H1 (cell line): ENCODE measurements at regions not wholly inside any gene's neighbourhood (a gene's known extent, or its start where the extent isn't known, plus 50 kb on each side); places are given as distances from the start of the nearest gene placed in this dataset.

Experiments used
- CTCF ChIA-PET: fragments of 300-600 bp; sonication (Branson Sonifier 250); formaldehyde crosslinking; loops from one replicate; lab custom pipeline; 2021; ENCODE audit not compliant: partially characterized antibody; lab: Charles Lee
- POLR2A ChIA-PET: fragments of 300-600 bp; sonication (Branson Sonifier 250); formaldehyde crosslinking; loops from one replicate; lab custom pipeline; 2021; ENCODE audit warnings: inconsistent platforms; ENCODE audit not compliant: partially characterized antibody; lab: Charles Lee
- DNase-seq, 2 experiments: peaks; one replicate each; pipeline versions ENCODE4 v3.0.0 to v3.0.0-alpha.2; 2010 to 2022; ENCODE audit warnings: low spot score in 2 of 2, low read depth in 1 of 2, mixed read lengths in 1 of 2
- FAIRE-seq: peaks from 2 replicates; lab custom pipeline; 2011; peaks lifted over from hg19 to GRCh38; lab: Jason Lieb, UNC
- H2AFZ ChIP-seq: 2 replicates; pipeline ENCODE4 v1.8.1; 2012; ENCODE audit warnings: low read length, inconsistent platforms
- H2AK5ac ChIP-seq: 2 replicates; pipeline ENCODE4 v1.6.1; 2013; ENCODE audit warnings: low read depth, low read length
- H2BK120ac ChIP-seq: replicated peaks from 2 replicates; pipeline ENCODE3; 2013; ENCODE audit warnings: low read depth, low read length, inconsistent platforms
- H2BK12ac ChIP-seq: 2 replicates; pipeline ENCODE4 v1.6.1; 2013; ENCODE audit warnings: low read depth, low read length
- H2BK15ac ChIP-seq: 2 replicates; pipeline ENCODE4 v1.6.1; 2013; ENCODE audit warnings: low read length
- H2BK20ac ChIP-seq: 2 replicates; pipeline ENCODE4 v1.6.1; 2013; ENCODE audit warnings: low read length
- H2BK5ac ChIP-seq: 2 replicates; pipeline ENCODE4 v1.6.1; 2013; ENCODE audit warnings: low read depth, low read length
- H3K14ac ChIP-seq: 2 replicates; pipeline ENCODE4 v1.6.1; 2013; ENCODE audit warnings: inconsistent platforms; ENCODE audit not compliant: insufficient read length
- H3K18ac ChIP-seq: 2 replicates; pipeline ENCODE4 v1.6.1; 2013; ENCODE audit warnings: low read length; ENCODE audit errors: extremely low read depth
- H3K23ac ChIP-seq: 2 replicates; pipeline ENCODE4 v1.6.1; 2013; ENCODE audit warnings: inconsistent platforms; ENCODE audit not compliant: insufficient read length
- H3K23me2 ChIP-seq: 2 replicates; pipeline ENCODE4 v1.6.1; 2013; ENCODE audit warnings: low read depth, low read length
- H3K27ac ChIP-seq: 2 replicates; pipeline ENCODE4 v1.6.1; 2011; ENCODE audit warnings: low read depth, low read length, inconsistent platforms
- H3K27me3 ChIP-seq, 4 experiments: replicated peaks in 1 of 4; 1 replicate in 1 of 4; 2 replicates in 3 of 4; pipeline versions ENCODE4 v1.6.1 to v1.8.1; 2011 to 2013; ENCODE audit warnings: low read length in 3 of 4, mild to moderate bottlenecking in 3 of 4, inconsistent platforms in 2 of 4, mixed read lengths in 2 of 4, moderate library complexity in 1 of 4; ENCODE audit not compliant: control insufficient read depth in 3 of 4, insufficient read depth in 3 of 4; ENCODE audit errors: extremely low read depth in 1 of 4
- H3K36me3 ChIP-seq, 4 experiments: 2 replicates each; pipeline versions ENCODE4 v1.6.1 to v1.8.1; 2011 to 2013; ENCODE audit warnings: mild to moderate bottlenecking in 4 of 4, low read length in 3 of 4, moderate library complexity in 2 of 4, control low read depth in 1 of 4, inconsistent platforms in 1 of 4; ENCODE audit not compliant: insufficient read depth in 4 of 4, control insufficient read depth in 2 of 4
- H3K4ac ChIP-seq: replicated peaks from 2 replicates; pipeline ENCODE3; 2013; ENCODE audit warnings: low read length, low read depth, mixed read lengths, inconsistent platforms; ENCODE audit not compliant: insufficient read length
- H3K4me1 ChIP-seq, 4 experiments: replicated peaks in 1 of 4; 1 replicate in 1 of 4; 2 replicates in 3 of 4; pipeline versions ENCODE4 v1.6.1 to v1.8.1; 2011 to 2013; ENCODE audit warnings: low read length in 3 of 4, inconsistent platforms in 2 of 4, mixed read lengths in 1 of 4; ENCODE audit not compliant: insufficient read depth in 4 of 4, control insufficient read depth in 3 of 4
- H3K4me2 ChIP-seq, 2 experiments: 2 replicates each; pipeline versions ENCODE4 v1.6.1 to v1.8.1; 2011 to 2013; ENCODE audit warnings: low read depth in 2 of 2, low read length in 2 of 2, control low read depth in 1 of 2, inconsistent platforms in 1 of 2, mild to moderate bottlenecking in 1 of 2; ENCODE audit not compliant: insufficient read depth in 1 of 2
- H3K4me3 ChIP-seq, 4 experiments: fragments of 200-600, 300-600 bp in 1 of 4; sonication (generic), shearing (Covaris generic), sonication (Bioruptor Twin) in 1 of 4; 2 replicates each; pipeline versions ENCODE4 v1.5.1 to v1.8.1; 2011 to 2016; ENCODE audit warnings: low read length in 4 of 4, low read depth in 3 of 4, control low read depth in 2 of 4, inconsistent platforms in 2 of 4, mild to moderate bottlenecking in 2 of 4, mixed read lengths in 1 of 4, moderate library complexity in 1 of 4; ENCODE audit not compliant: insufficient read depth in 2 of 4; ENCODE audit errors: extremely low read depth in 1 of 4
- H3K56ac ChIP-seq: replicated peaks from 2 replicates; pipeline ENCODE3; 2013; ENCODE audit warnings: low read depth, mild to moderate bottlenecking, mixed read lengths, low read length, inconsistent platforms; ENCODE audit not compliant: insufficient read length
- H3K79me1 ChIP-seq: 2 replicates; pipeline ENCODE4 v1.6.1; 2013; ENCODE audit warnings: low read depth, low read length, control low read depth
- H3K79me2 ChIP-seq, 2 experiments: 2 replicates each; pipeline versions ENCODE4 v1.6.1 to v1.8.1; 2012 to 2013; ENCODE audit warnings: low read length in 2 of 2, mild to moderate bottlenecking in 2 of 2, inconsistent platforms in 1 of 2; ENCODE audit not compliant: insufficient read depth in 2 of 2, control insufficient read depth in 1 of 2
- H3K9ac ChIP-seq, 4 experiments: replicated peaks in 1 of 4; 1 replicate in 1 of 4; 2 replicates in 3 of 4; pipeline versions ENCODE4 v1.6.1 to v1.8.1; 2011 to 2013; ENCODE audit warnings: low read depth in 3 of 4, low read length in 3 of 4, control low read depth in 2 of 4, mild to moderate bottlenecking in 2 of 4, moderate library complexity in 2 of 4, inconsistent platforms in 1 of 4; ENCODE audit errors: extremely low read depth in 1 of 4
- H3K9me3 ChIP-seq, 2 experiments: 2 replicates each; pipeline versions ENCODE4 v1.6.1 to v1.8.1; 2012 to 2013; ENCODE audit warnings: mild to moderate bottlenecking in 2 of 2, moderate library complexity in 2 of 2, control low read depth in 1 of 2, inconsistent platforms in 1 of 2, low read depth in 1 of 2, low read length in 1 of 2, mixed read lengths in 1 of 2; ENCODE audit not compliant: insufficient read depth in 2 of 2
- H4K20me1 ChIP-seq, 2 experiments: replicated peaks in 1 of 2; 2 replicates each; pipeline versions ENCODE3 to v1.8.1; 2011 to 2013; ENCODE audit warnings: inconsistent platforms in 2 of 2, low read length in 2 of 2, mild to moderate bottlenecking in 1 of 2; ENCODE audit not compliant: insufficient read depth in 2 of 2, control insufficient read depth in 1 of 2
- H4K5ac ChIP-seq: 2 replicates; pipeline ENCODE4 v1.6.1; 2013; ENCODE audit warnings: low read length, low read depth, mixed read lengths, inconsistent platforms; ENCODE audit not compliant: insufficient read length
- H4K8ac ChIP-seq: 2 replicates; pipeline ENCODE4 v1.8.0; 2013; ENCODE audit warnings: mild to moderate bottlenecking, moderate library complexity, low read length, inconsistent platforms; ENCODE audit not compliant: insufficient read depth; ENCODE audit errors: extremely low read depth
- H4K91ac ChIP-seq: replicated peaks from 2 replicates; pipeline ENCODE3; 2013; ENCODE audit warnings: low read length, mixed read lengths, inconsistent platforms; ENCODE audit not compliant: insufficient read length
- ASH2L ChIP-seq: fragments of 200-600, 300-600 bp; sonication (generic); IDR thresholded peaks from one replicate; pipeline ENCODE4 v1.7.1; 2017; ENCODE audit warnings: low read length
- BACH1 ChIP-seq: IDR thresholded peaks from 2 replicates; pipeline ENCODE4 v1.6.1; 2012; ENCODE audit warnings: low read length, improper control_type of control experiment
- BCL11A ChIP-seq, 2 experiments: IDR thresholded peaks; one replicate each; pipeline ENCODE4 v1.6.1; 2011; ENCODE audit warnings: low read depth in 2 of 2, low read length in 2 of 2, mild to moderate bottlenecking in 2 of 2
- BRCA1 ChIP-seq: IDR thresholded peaks from 2 replicates; pipeline ENCODE4 v1.6.1; 2012; ENCODE audit warnings: low read depth, low read length, improper control_type of control experiment
- CBX8 ChIP-seq: fragments of 300-800, 300-1000 bp; sonication (generic); IDR thresholded peaks from 2 replicates; pipeline ENCODE4 v1.7.1; 2016; ENCODE audit warnings: low read depth, low read length, borderline replicate concordance
- EGR1 ChIP-seq: IDR thresholded peaks from 2 replicates; pipeline ENCODE4 v1.6.1; 2011; ENCODE audit warnings: low read depth, low read length, borderline replicate concordance
- EP300 ChIP-seq, 2 experiments: IDR thresholded peaks; 1 replicate in 1 of 2; 2 replicates in 1 of 2; pipeline ENCODE4 v1.6.1; 2011 to 2012; ENCODE audit warnings: low read depth in 2 of 2, low read length in 2 of 2, mild to moderate bottlenecking in 2 of 2, borderline replicate concordance in 1 of 2, inconsistent platforms in 1 of 2, moderate library complexity in 1 of 2
- NANOG ChIP-seq: IDR thresholded peaks from 2 replicates; pipeline ENCODE4 v1.6.1; 2011; ENCODE audit warnings: low read length, low read depth, mild to moderate bottlenecking, inconsistent platforms; ENCODE audit not compliant: insufficient read depth, poor library complexity, severe bottlenecking
- NRF1 ChIP-seq: IDR thresholded peaks from 2 replicates; pipeline ENCODE4 v1.6.1; 2011; ENCODE audit warnings: mild to moderate bottlenecking, low read depth, low read length, improper control_type of control experiment
- RAD21 ChIP-seq, 2 experiments: IDR thresholded peaks in 1 of 2; conservative IDR thresholded peaks in 1 of 2; 2 replicates each; pipeline ENCODE4 v1.6.1; 2011; ENCODE audit warnings: low read depth in 2 of 2, low read length in 2 of 2, improper control_type of control experiment in 1 of 2, inconsistent platforms in 1 of 2, mild to moderate bottlenecking in 1 of 2, moderate library complexity in 1 of 2
- WGBS, 2 experiments: shearing (Covaris generic) in 1 of 2; methylation state at CpG; one replicate each; pipeline versions ENCODE4 v1.1.6 to v1.1.7; 2013 to 2015; ENCODE audit warnings: low lambda C conversion rate in 2 of 2, mixed read lengths in 2 of 2, inconsistent platforms in 1 of 2, low coverage in 1 of 2, missing lambda C conversion rate in 1 of 2; ENCODE audit not compliant: insufficient replicate concordance in 2 of 2, insufficient coverage in 1 of 2, insufficient read length in 1 of 2; ENCODE audit errors: extremely low coverage in 1 of 2, missing lambda C conversion rate in 1 of 2; 5-methylcytosine and 5-hydroxymethylcytosine counted together
- TF ChIP-seq, protein P1 (sequence below): IDR thresholded peaks from 2 replicates; pipeline ENCODE4 v1.6.1; 2011; ENCODE audit warnings: low read length, improper control_type of control experiment
- TF ChIP-seq, protein P2 (sequence below): IDR thresholded peaks from 2 replicates; pipeline ENCODE4 v1.6.1; 2012; ENCODE audit warnings: inconsistent platforms

- Histone ChIP-seq H3K9me3 (no peaks in the 10 kb centered on the region), H3K9ac (no peak overlapping the region), H4K20me1 (no peaks in the 10 kb centered on the region), H3K14ac (no peak overlapping the region), H4K5ac (no peak overlapping the region), H3K56ac (no peak overlapping the region), H3K27ac (no peak overlapping the region), H4K91ac (no peak overlapping the region), H3K4me3 (no peak overlapping the region), H2AFZ (no peak overlapping the region), H3K23me2 (no peaks in the 10 kb centered on the region), H3K27me3 (no peaks in the 10 kb centered on the region), H3K79me2 (no peaks in the 10 kb centered on the region), H3K36me3 (no peaks in the 10 kb centered on the region), H3K18ac (no peak overlapping the region), H3K4me2 (no peak overlapping the region), H2BK15ac (no peak overlapping the region), H3K23ac (no peak overlapping the region), H3K4me1 (no peaks in the 10 kb centered on the region), H3K4ac (no peak overlapping the region), H3K79me1 (no peaks in the 10 kb centered on the region), H2BK5ac (no peak overlapping the region), H2BK20ac (no peak overlapping the region), H2AK5ac (no peak overlapping the region), H2BK120ac (no peak overlapping the region), H4K8ac (no peak overlapping the region), H2BK12ac (no peak overlapping the region)
- CTCF ChIA-PET, result no interaction called here
- WGBS, 2 experiments, result 95% methylated on average over 2 of the region's 2 CpGs; no CpG with 5 or more reads in 1 of the 2 experiments
- POLR2A ChIA-PET, result no interaction called here
- FAIRE-seq, result no peak
- DNase-seq, result no peak
- no peak for TF ChIP-seq RAD21 (IDR thresholded peaks at IDR 0.05 in 1 of 2, conservative IDR thresholded peaks at IDR 0.05 in 1 of 2; ENCODE audit: low read depth in 2 of 2, low read length in 2 of 2)
- no peak for TF ChIP-seq ASH2L
- no peak for TF ChIP-seq EP300 (IDR thresholded peaks at IDR 0.05; ENCODE audit: borderline replicate concordance in 1 of 2, low read depth in 2 of 2, low read length in 2 of 2)
- TF ChIP-seq BRCA1, result no peak
- TF ChIP-seq, protein P1, sequence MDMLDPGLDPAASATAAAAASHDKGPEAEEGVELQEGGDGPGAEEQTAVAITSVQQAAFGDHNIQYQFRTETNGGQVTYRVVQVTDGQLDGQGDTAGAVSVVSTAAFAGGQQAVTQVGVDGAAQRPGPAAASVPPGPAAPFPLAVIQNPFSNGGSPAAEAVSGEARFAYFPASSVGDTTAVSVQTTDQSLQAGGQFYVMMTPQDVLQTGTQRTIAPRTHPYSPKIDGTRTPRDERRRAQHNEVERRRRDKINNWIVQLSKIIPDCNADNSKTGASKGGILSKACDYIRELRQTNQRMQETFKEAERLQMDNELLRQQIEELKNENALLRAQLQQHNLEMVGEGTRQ, result no peak
- no peak for TF ChIP-seq EGR1
- no peak for TF ChIP-seq NRF1
- TF ChIP-seq BCL11A (IDR thresholded peaks at IDR 0.05; ENCODE audit: low read depth in 2 of 2, low read length in 2 of 2), result no peak
- no peak for TF ChIP-seq NANOG
- TF ChIP-seq, protein P2, sequence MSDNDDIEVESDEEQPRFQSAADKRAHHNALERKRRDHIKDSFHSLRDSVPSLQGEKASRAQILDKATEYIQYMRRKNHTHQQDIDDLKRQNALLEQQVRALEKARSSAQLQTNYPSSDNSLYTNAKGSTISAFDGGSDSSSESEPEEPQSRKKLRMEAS, result no peak
- TF ChIP-seq CBX8, result no peak
- no peak for TF ChIP-seq BACH1
Measured at GRCh38 chr6:56877922-56878321, 77.0 kb upstream of the BEND6 start.
